OCI-LY3 (cell line): ENCODE measurements at regions not wholly inside any gene's neighbourhood (a gene's known extent, or its start where the extent isn't known, plus 50 kb on each side); places are given as distances from the start of the nearest gene placed in this dataset.

ENCODE experiments used
- EZH2phosphoT487 ChIP-seq: fragments of 200-600 bp; shearing (Covaris generic); IDR thresholded peaks from 2 replicates; pipeline ENCODE4 v1.6.1; 2018; ENCODE audit warnings: antibody characterized with exemption, mixed run types, low read depth
- TF ChIP-seq, protein P1 (sequence below): fragments of 200-600, 300-600 bp; sonication (generic); IDR thresholded peaks from 2 replicates; pipeline ENCODE4 v1.5.1; 2014; ENCODE audit warnings: antibody characterized with exemption, low read length, low read depth

DNA sequence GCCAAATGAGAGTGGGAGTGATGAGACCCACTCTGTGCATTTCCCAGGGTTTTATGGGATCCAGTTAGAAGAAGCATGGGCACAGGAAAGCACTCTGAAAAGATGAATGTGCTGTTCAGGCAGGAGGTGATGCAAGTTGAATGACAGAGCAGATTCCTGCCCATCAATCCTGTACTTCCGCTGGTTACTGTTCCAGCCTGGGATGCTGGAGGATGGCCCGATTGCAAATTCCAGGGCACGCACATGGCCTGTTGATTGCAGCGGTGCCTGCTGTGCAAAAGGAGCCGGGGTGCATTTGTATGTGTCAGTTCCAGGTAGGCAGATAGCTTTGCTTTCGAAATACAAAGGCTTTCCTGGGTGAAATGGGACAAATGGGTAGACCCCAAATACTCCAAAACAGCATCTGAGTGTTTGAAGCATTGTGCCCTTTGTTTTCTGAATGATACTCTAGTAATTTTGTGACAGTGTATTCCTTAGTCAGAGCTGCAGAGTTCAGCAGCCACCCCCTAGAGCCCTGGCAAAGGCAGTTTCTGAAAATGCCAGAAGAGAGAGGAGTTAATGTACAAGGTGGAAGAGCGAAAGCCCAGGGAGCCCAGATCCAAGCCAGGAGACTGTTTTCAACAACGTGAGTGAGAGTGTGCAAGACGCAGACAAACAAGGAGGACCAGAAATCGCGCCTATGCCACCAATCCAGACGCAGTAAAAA, 454.2 kb upstream of the CLINT1 start:
- TF ChIP-seq, protein P1, sequence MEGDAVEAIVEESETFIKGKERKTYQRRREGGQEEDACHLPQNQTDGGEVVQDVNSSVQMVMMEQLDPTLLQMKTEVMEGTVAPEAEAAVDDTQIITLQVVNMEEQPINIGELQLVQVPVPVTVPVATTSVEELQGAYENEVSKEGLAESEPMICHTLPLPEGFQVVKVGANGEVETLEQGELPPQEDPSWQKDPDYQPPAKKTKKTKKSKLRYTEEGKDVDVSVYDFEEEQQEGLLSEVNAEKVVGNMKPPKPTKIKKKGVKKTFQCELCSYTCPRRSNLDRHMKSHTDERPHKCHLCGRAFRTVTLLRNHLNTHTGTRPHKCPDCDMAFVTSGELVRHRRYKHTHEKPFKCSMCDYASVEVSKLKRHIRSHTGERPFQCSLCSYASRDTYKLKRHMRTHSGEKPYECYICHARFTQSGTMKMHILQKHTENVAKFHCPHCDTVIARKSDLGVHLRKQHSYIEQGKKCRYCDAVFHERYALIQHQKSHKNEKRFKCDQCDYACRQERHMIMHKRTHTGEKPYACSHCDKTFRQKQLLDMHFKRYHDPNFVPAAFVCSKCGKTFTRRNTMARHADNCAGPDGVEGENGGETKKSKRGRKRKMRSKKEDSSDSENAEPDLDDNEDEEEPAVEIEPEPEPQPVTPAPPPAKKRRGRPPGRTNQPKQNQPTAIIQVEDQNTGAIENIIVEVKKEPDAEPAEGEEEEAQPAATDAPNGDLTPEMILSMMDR, result no peak
- TF ChIP-seq EZH2phosphoT487, result no peak
